ENCODE measurements at regions not wholly inside any gene's neighbourhood (a gene's known extent, or its start where the extent isn't known, plus 50 kb on each side); places are given as distances from the start of the nearest gene placed in this dataset.

- TF ChIP-seq POLR2AphosphoS5 (IDR thresholded peaks at IDR 0.05; ENCODE audit: low read depth, low read length) = no peak
- no peak for TF ChIP-seq POLR2A (IDR thresholded peaks at IDR 0.05; ENCODE audit: low read depth, low read length)
- TF ChIP-seq TAF1 (IDR thresholded peaks at IDR 0.05; ENCODE audit: borderline replicate concordance, low read depth, low read length) = no peak
Observed at GRCh38 chr1:244305776-244306341, 145.8 kb downstream of the ADSS2 start.
